CD4-positive, alpha-beta memory T cell (primary cell): ENCODE measurements at regions not wholly inside any gene's neighbourhood (a gene's known extent, or its start where the extent isn't known, plus 50 kb on each side); places are given as distances from the start of the nearest gene placed in this dataset.

Source experiments
- CTCF ChIA-PET: fragments of 350-600 bp; sonication (Branson Sonifier 250); formaldehyde crosslinking; loops from one replicate; lab custom pipeline; 2021; ENCODE audit warnings: inconsistent platforms; ENCODE audit not compliant: partially characterized antibody; lab: Charles Lee
- POLR2A ChIA-PET: fragments of 350-600 bp; sonication (Branson Sonifier 250); formaldehyde crosslinking; loops from one replicate; lab custom pipeline; 2021; ENCODE audit not compliant: partially characterized antibody; lab: Charles Lee
- DNase-seq, 5 donors: peaks; one replicate each; pipeline versions ENCODE4 v3.0.0 to v3.0.0-alpha.2; 2020 to 2022; ENCODE audit warnings: mixed read lengths in 1 of 5
- H3K27ac ChIP-seq: one replicate; pipeline ENCODE4 v1.7.0; 2013; ENCODE audit warnings: low read depth, low read length
- H3K27me3 ChIP-seq: 2 replicates; pipeline ENCODE4 v1.7.0; 2013; ENCODE audit warnings: mild to moderate bottlenecking, low read length, moderate library complexity; ENCODE audit not compliant: insufficient read depth
- H3K36me3 ChIP-seq: 2 replicates; pipeline ENCODE4 v1.7.0; 2013; ENCODE audit warnings: mild to moderate bottlenecking, low read length, moderate library complexity; ENCODE audit not compliant: insufficient read depth
- H3K4me1 ChIP-seq: 2 replicates; pipeline ENCODE4 v1.7.0; 2013; ENCODE audit warnings: mild to moderate bottlenecking, low read length, moderate library complexity; ENCODE audit not compliant: insufficient read depth
- H3K4me3 ChIP-seq, 2 donors: one replicate each; pipeline ENCODE4 v1.7.0; 2013; ENCODE audit warnings: low read length in 2 of 2, mild to moderate bottlenecking in 1 of 2
- H3K9me3 ChIP-seq, 2 donors: one replicate each; pipeline ENCODE4 v1.7.0; 2013; ENCODE audit warnings: low read length in 2 of 2, control low read depth in 1 of 2; ENCODE audit not compliant: control insufficient read depth in 1 of 2
- H3K27ac Mint-ChIP-seq, 7 donors: one replicate each; pipeline ENCODE4 v1.8.0; 2020 to 2021; ENCODE audit warnings: mixed read lengths in 7 of 7, mild to moderate bottlenecking in 6 of 7, inconsistent platforms in 3 of 7, moderate library complexity in 3 of 7
- H3K27me3 Mint-ChIP-seq, 2 donors: one replicate each; pipeline ENCODE4 v1.8.0; 2020 to 2021; ENCODE audit warnings: mixed read lengths in 2 of 2
- H3K36me3 Mint-ChIP-seq, 2 donors: one replicate each; pipeline ENCODE4 v1.8.0; 2020 to 2021; ENCODE audit warnings: mixed read lengths in 2 of 2, inconsistent platforms in 1 of 2, mild to moderate bottlenecking in 1 of 2
- H3K4me1 Mint-ChIP-seq, 4 donors: one replicate each; pipeline ENCODE4 v1.8.0; 2020 to 2021; ENCODE audit warnings: mixed read lengths in 4 of 4, mild to moderate bottlenecking in 1 of 4
- H3K4me3 Mint-ChIP-seq, 8 donors: one replicate each; pipeline ENCODE4 v1.8.0; 2020 to 2021; ENCODE audit warnings: mixed read lengths in 8 of 8, mild to moderate bottlenecking in 7 of 8, moderate library complexity in 6 of 8, inconsistent platforms in 3 of 8
- H3K9me3 Mint-ChIP-seq, 8 donors: one replicate each; pipeline ENCODE4 v1.8.0; 2020 to 2021; ENCODE audit warnings: mixed read lengths in 8 of 8, mild to moderate bottlenecking in 5 of 8, inconsistent platforms in 3 of 8, moderate library complexity in 1 of 8
- intact Hi-C: fragments of 100-400 bp; cut with micrococcal nuclease; formaldehyde crosslinking; loops from one replicate; pipeline ENCODE4 v1.15.1; 2023

GRCh38 chr6:4368649-4369048, 233.3 kb upstream of the ECI2 start:
- H3K27ac Mint-ChIP-seq = no peak overlapping the region
- H3K9me3 Mint-ChIP-seq = peaks cover 0 to 7% (median 0%) of the 10 kb centered on the region in 8 donors
- Histone ChIP-seq H3K27ac (no peak overlapping the region), H3K4me3 (no peak overlapping the region), H3K27me3 (no peaks in the 10 kb centered on the region), H3K9me3 (no peaks in the 10 kb centered on the region), H3K4me1 (no peaks in the 10 kb centered on the region), H3K36me3 (no peaks in the 10 kb centered on the region)
- peaks cover 2 to 10% of the 10 kb centered on the region in 2 donors for H3K27me3 Mint-ChIP-seq
- ChIA-PET CTCF (no interaction called here), POLR2A (no interaction called here)
- intact Hi-C loops = no loop called here
- no peak for DNase-seq
- no peak overlapping the region for H3K4me3 Mint-ChIP-seq
- H3K36me3 Mint-ChIP-seq = no peaks in the 10 kb centered on the region
- no peaks in the 10 kb centered on the region for H3K4me1 Mint-ChIP-seq

GRCh38 chr6:4367643-4368042, 232.3 kb upstream of the ECI2 start:
- H3K9me3 ChIP-seq = no peaks in the 10 kb centered on the region
- no peaks in the 10 kb centered on the region for H3K4me1 Mint-ChIP-seq
- H3K27me3 Mint-ChIP-seq = peaks cover 2 to 10% of the 10 kb centered on the region in 2 donors
- no peak overlapping the region for H3K4me3 ChIP-seq
- no peak overlapping the region for H3K4me3 Mint-ChIP-seq
- no peaks in the 10 kb centered on the region for H3K4me1 ChIP-seq
- H3K9me3 Mint-ChIP-seq = peaks cover 0 to 7% (median 0%) of the 10 kb centered on the region in 8 donors
- H3K36me3 Mint-ChIP-seq = no peaks in the 10 kb centered on the region
- no peak overlapping the region for H3K27ac ChIP-seq
- intact Hi-C loops = no loop called here
- ChIA-PET CTCF (no interaction called here), POLR2A (no interaction called here)
- H3K27ac Mint-ChIP-seq = no peak overlapping the region
- no peaks in the 10 kb centered on the region for H3K36me3 ChIP-seq
- H3K27me3 ChIP-seq = no peaks in the 10 kb centered on the region
- DNase-seq = no peak

GRCh38 chr6:4366635-4367395, 231.4 kb upstream of the ECI2 start:
- DNase-seq = no peak
- Histone ChIP-seq H3K4me1 (no peaks in the 10 kb centered on the region), H3K27ac (no peak overlapping the region), H3K4me3 (no peak overlapping the region), H3K27me3 (no peaks in the 10 kb centered on the region), H3K36me3 (no peaks in the 10 kb centered on the region), H3K9me3 (no peaks in the 10 kb centered on the region)
- Mint-ChIP-seq H3K27me3 (peaks cover 6 to 12% of the 10 kb centered on the region in 2 donors), H3K27ac (no peak overlapping the region), H3K36me3 (no peaks in the 10 kb centered on the region), H3K9me3 (peaks cover 0 to 7% (median 0%) of the 10 kb centered on the region in 8 donors), H3K4me1 (no peaks in the 10 kb centered on the region), H3K4me3 (no peak overlapping the region)
- POLR2A ChIA-PET = no interaction called here
- CTCF ChIA-PET = no interaction called here
- intact Hi-C loops = no loop called here

GRCh38 chr6:4365686-4366085, 230.3 kb upstream of the ECI2 start:
- Histone ChIP-seq H3K36me3 (no peaks in the 10 kb centered on the region), H3K27ac (no peak overlapping the region), H3K27me3 (no peaks in the 10 kb centered on the region), H3K9me3 (no peaks in the 10 kb centered on the region), H3K4me1 (no peaks in the 10 kb centered on the region), H3K4me3 (no peak overlapping the region)
- DNase-seq = no peak
- peaks cover 0 to 7% (median 0%) of the 10 kb centered on the region in 8 donors for H3K9me3 Mint-ChIP-seq
- ChIA-PET POLR2A (no interaction called here), CTCF (no interaction called here)
- no peaks in the 10 kb centered on the region for H3K36me3 Mint-ChIP-seq
- no peaks in the 10 kb centered on the region for H3K4me1 Mint-ChIP-seq
- intact Hi-C loops = no loop called here
- H3K4me3 Mint-ChIP-seq = no peak overlapping the region
- H3K27me3 Mint-ChIP-seq = peaks cover 6 to 10% of the 10 kb centered on the region in 2 donors
- no peak overlapping the region for H3K27ac Mint-ChIP-seq

GRCh38 chr6:4364711-4365110, 229.3 kb upstream of the ECI2 start:
- Histone ChIP-seq H3K27me3 (no peaks in the 10 kb centered on the region), H3K4me1 (no peaks in the 10 kb centered on the region), H3K4me3 (no peak overlapping the region), H3K27ac (no peak overlapping the region), H3K9me3 (no peaks in the 10 kb centered on the region), H3K36me3 (no peaks in the 10 kb centered on the region)
- POLR2A ChIA-PET = no interaction called here
- Mint-ChIP-seq H3K36me3 (no peaks in the 10 kb centered on the region), H3K27me3 (peaks cover 6 to 10% of the 10 kb centered on the region in 2 donors), H3K9me3 (peaks cover 0 to 4% (median 0%) of the 10 kb centered on the region in 8 donors), H3K4me1 (no peaks in the 10 kb centered on the region), H3K4me3 (no peak overlapping the region), H3K27ac (no peak overlapping the region)
- intact Hi-C loops = no loop called here
- no peak for DNase-seq
- CTCF ChIA-PET = no interaction called here

- H3K27me3 Mint-ChIP-seq = peaks cover 6 to 7% of the 10 kb centered on the region in 2 donors
- Histone ChIP-seq H3K9me3 (no peaks in the 10 kb centered on the region), H3K27ac (no peak overlapping the region), H3K4me3 (no peak overlapping the region), H3K4me1 (no peaks in the 10 kb centered on the region), H3K27me3 (no peaks in the 10 kb centered on the region), H3K36me3 (no peaks in the 10 kb centered on the region)
- no peak overlapping the region for H3K4me3 Mint-ChIP-seq
- H3K27ac Mint-ChIP-seq = no peak overlapping the region
- intact Hi-C loops = no loop called here
- POLR2A ChIA-PET = no interaction called here
- peaks cover 0 to 2% (median 0%) of the 10 kb centered on the region in 8 donors for H3K9me3 Mint-ChIP-seq
- DNase-seq = no peak
- no peaks in the 10 kb centered on the region for H3K36me3 Mint-ChIP-seq
- no peaks in the 10 kb centered on the region for H3K4me1 Mint-ChIP-seq
- CTCF ChIA-PET = no interaction called here
Measured at GRCh38 chr6:4364172-4364571, 228.8 kb upstream of the ECI2 start.

GRCh38 chr6:4363656-4364055, 228.3 kb upstream of the ECI2 start:
- no peaks in the 10 kb centered on the region for H3K36me3 Mint-ChIP-seq
- no peaks in the 10 kb centered on the region for H3K9me3 ChIP-seq
- no peak for DNase-seq
- intact Hi-C loops = no loop called here
- H3K36me3 ChIP-seq = no peaks in the 10 kb centered on the region
- ChIA-PET POLR2A (no interaction called here), CTCF (no interaction called here)
- H3K27me3 Mint-ChIP-seq = peaks cover 5 to 7% of the 10 kb centered on the region in 2 donors
- H3K4me3 ChIP-seq = no peak overlapping the region
- H3K4me3 Mint-ChIP-seq = no peak overlapping the region
- H3K4me1 ChIP-seq = no peaks in the 10 kb centered on the region
- H3K4me1 Mint-ChIP-seq = no peaks in the 10 kb centered on the region
- no peak overlapping the region for H3K27ac Mint-ChIP-seq
- peaks cover 0 to 2% (median 0%) of the 10 kb centered on the region in 8 donors for H3K9me3 Mint-ChIP-seq
- no peak overlapping the region for H3K27ac ChIP-seq
- H3K27me3 ChIP-seq = no peaks in the 10 kb centered on the region
